H1 (cell line): ENCODE measurements at regions not wholly inside any gene's neighbourhood (a gene's known extent, or its start where the extent isn't known, plus 50 kb on each side); places are given as distances from the start of the nearest gene placed in this dataset.

Source experiments
- CTCF ChIA-PET: fragments of 300-600 bp; sonication (Branson Sonifier 250); formaldehyde crosslinking; loops from one replicate; lab custom pipeline; 2021; ENCODE audit not compliant: partially characterized antibody; lab: Charles Lee
- POLR2A ChIA-PET: fragments of 300-600 bp; sonication (Branson Sonifier 250); formaldehyde crosslinking; loops from one replicate; lab custom pipeline; 2021; ENCODE audit warnings: inconsistent platforms; ENCODE audit not compliant: partially characterized antibody; lab: Charles Lee
- DNase-seq, 2 experiments: peaks; one replicate each; pipeline versions ENCODE4 v3.0.0 to v3.0.0-alpha.2; 2010 to 2022; ENCODE audit warnings: low spot score in 2 of 2, low read depth in 1 of 2, mixed read lengths in 1 of 2
- FAIRE-seq: peaks from 2 replicates; lab custom pipeline; 2011; peaks lifted over from hg19 to GRCh38; lab: Jason Lieb, UNC
- H2AFZ ChIP-seq: 2 replicates; pipeline ENCODE4 v1.8.1; 2012; ENCODE audit warnings: low read length, inconsistent platforms
- H2AK5ac ChIP-seq: 2 replicates; pipeline ENCODE4 v1.6.1; 2013; ENCODE audit warnings: low read depth, low read length
- H2BK120ac ChIP-seq: replicated peaks from 2 replicates; pipeline ENCODE3; 2013; ENCODE audit warnings: low read depth, low read length, inconsistent platforms
- H2BK12ac ChIP-seq: 2 replicates; pipeline ENCODE4 v1.6.1; 2013; ENCODE audit warnings: low read depth, low read length
- H2BK15ac ChIP-seq: 2 replicates; pipeline ENCODE4 v1.6.1; 2013; ENCODE audit warnings: low read length
- H2BK20ac ChIP-seq: 2 replicates; pipeline ENCODE4 v1.6.1; 2013; ENCODE audit warnings: low read length
- H2BK5ac ChIP-seq: 2 replicates; pipeline ENCODE4 v1.6.1; 2013; ENCODE audit warnings: low read depth, low read length
- H3K14ac ChIP-seq: 2 replicates; pipeline ENCODE4 v1.6.1; 2013; ENCODE audit warnings: inconsistent platforms; ENCODE audit not compliant: insufficient read length
- H3K18ac ChIP-seq: 2 replicates; pipeline ENCODE4 v1.6.1; 2013; ENCODE audit warnings: low read length; ENCODE audit errors: extremely low read depth
- H3K23ac ChIP-seq: 2 replicates; pipeline ENCODE4 v1.6.1; 2013; ENCODE audit warnings: inconsistent platforms; ENCODE audit not compliant: insufficient read length
- H3K23me2 ChIP-seq: 2 replicates; pipeline ENCODE4 v1.6.1; 2013; ENCODE audit warnings: low read depth, low read length
- H3K27ac ChIP-seq: 2 replicates; pipeline ENCODE4 v1.6.1; 2011; ENCODE audit warnings: low read depth, low read length, inconsistent platforms
- H3K27me3 ChIP-seq, 4 experiments: replicated peaks in 1 of 4; 1 replicate in 1 of 4; 2 replicates in 3 of 4; pipeline versions ENCODE4 v1.6.1 to v1.8.1; 2011 to 2013; ENCODE audit warnings: low read length in 3 of 4, mild to moderate bottlenecking in 3 of 4, inconsistent platforms in 2 of 4, mixed read lengths in 2 of 4, moderate library complexity in 1 of 4; ENCODE audit not compliant: control insufficient read depth in 3 of 4, insufficient read depth in 3 of 4; ENCODE audit errors: extremely low read depth in 1 of 4
- H3K36me3 ChIP-seq, 4 experiments: 2 replicates each; pipeline versions ENCODE4 v1.6.1 to v1.8.1; 2011 to 2013; ENCODE audit warnings: mild to moderate bottlenecking in 4 of 4, low read length in 3 of 4, moderate library complexity in 2 of 4, control low read depth in 1 of 4, inconsistent platforms in 1 of 4; ENCODE audit not compliant: insufficient read depth in 4 of 4, control insufficient read depth in 2 of 4
- H3K4ac ChIP-seq: replicated peaks from 2 replicates; pipeline ENCODE3; 2013; ENCODE audit warnings: low read length, low read depth, mixed read lengths, inconsistent platforms; ENCODE audit not compliant: insufficient read length
- H3K4me1 ChIP-seq, 4 experiments: replicated peaks in 1 of 4; 1 replicate in 1 of 4; 2 replicates in 3 of 4; pipeline versions ENCODE4 v1.6.1 to v1.8.1; 2011 to 2013; ENCODE audit warnings: low read length in 3 of 4, inconsistent platforms in 2 of 4, mixed read lengths in 1 of 4; ENCODE audit not compliant: insufficient read depth in 4 of 4, control insufficient read depth in 3 of 4
- H3K4me2 ChIP-seq, 2 experiments: 2 replicates each; pipeline versions ENCODE4 v1.6.1 to v1.8.1; 2011 to 2013; ENCODE audit warnings: low read depth in 2 of 2, low read length in 2 of 2, control low read depth in 1 of 2, inconsistent platforms in 1 of 2, mild to moderate bottlenecking in 1 of 2; ENCODE audit not compliant: insufficient read depth in 1 of 2
- H3K4me3 ChIP-seq, 4 experiments: fragments of 200-600, 300-600 bp in 1 of 4; sonication (generic), shearing (Covaris generic), sonication (Bioruptor Twin) in 1 of 4; 2 replicates each; pipeline versions ENCODE4 v1.5.1 to v1.8.1; 2011 to 2016; ENCODE audit warnings: low read length in 4 of 4, low read depth in 3 of 4, control low read depth in 2 of 4, inconsistent platforms in 2 of 4, mild to moderate bottlenecking in 2 of 4, mixed read lengths in 1 of 4, moderate library complexity in 1 of 4; ENCODE audit not compliant: insufficient read depth in 2 of 4; ENCODE audit errors: extremely low read depth in 1 of 4
- H3K56ac ChIP-seq: replicated peaks from 2 replicates; pipeline ENCODE3; 2013; ENCODE audit warnings: low read depth, mild to moderate bottlenecking, mixed read lengths, low read length, inconsistent platforms; ENCODE audit not compliant: insufficient read length
- H3K79me1 ChIP-seq: 2 replicates; pipeline ENCODE4 v1.6.1; 2013; ENCODE audit warnings: low read depth, low read length, control low read depth
- H3K79me2 ChIP-seq, 2 experiments: 2 replicates each; pipeline versions ENCODE4 v1.6.1 to v1.8.1; 2012 to 2013; ENCODE audit warnings: low read length in 2 of 2, mild to moderate bottlenecking in 2 of 2, inconsistent platforms in 1 of 2; ENCODE audit not compliant: insufficient read depth in 2 of 2, control insufficient read depth in 1 of 2
- H3K9ac ChIP-seq, 4 experiments: replicated peaks in 1 of 4; 1 replicate in 1 of 4; 2 replicates in 3 of 4; pipeline versions ENCODE4 v1.6.1 to v1.8.1; 2011 to 2013; ENCODE audit warnings: low read depth in 3 of 4, low read length in 3 of 4, control low read depth in 2 of 4, mild to moderate bottlenecking in 2 of 4, moderate library complexity in 2 of 4, inconsistent platforms in 1 of 4; ENCODE audit errors: extremely low read depth in 1 of 4
- H3K9me3 ChIP-seq, 2 experiments: 2 replicates each; pipeline versions ENCODE4 v1.6.1 to v1.8.1; 2012 to 2013; ENCODE audit warnings: mild to moderate bottlenecking in 2 of 2, moderate library complexity in 2 of 2, control low read depth in 1 of 2, inconsistent platforms in 1 of 2, low read depth in 1 of 2, low read length in 1 of 2, mixed read lengths in 1 of 2; ENCODE audit not compliant: insufficient read depth in 2 of 2
- H4K20me1 ChIP-seq, 2 experiments: replicated peaks in 1 of 2; 2 replicates each; pipeline versions ENCODE3 to v1.8.1; 2011 to 2013; ENCODE audit warnings: inconsistent platforms in 2 of 2, low read length in 2 of 2, mild to moderate bottlenecking in 1 of 2; ENCODE audit not compliant: insufficient read depth in 2 of 2, control insufficient read depth in 1 of 2
- H4K5ac ChIP-seq: 2 replicates; pipeline ENCODE4 v1.6.1; 2013; ENCODE audit warnings: low read length, low read depth, mixed read lengths, inconsistent platforms; ENCODE audit not compliant: insufficient read length
- H4K8ac ChIP-seq: 2 replicates; pipeline ENCODE4 v1.8.0; 2013; ENCODE audit warnings: mild to moderate bottlenecking, moderate library complexity, low read length, inconsistent platforms; ENCODE audit not compliant: insufficient read depth; ENCODE audit errors: extremely low read depth
- H4K91ac ChIP-seq: replicated peaks from 2 replicates; pipeline ENCODE3; 2013; ENCODE audit warnings: low read length, mixed read lengths, inconsistent platforms; ENCODE audit not compliant: insufficient read length
- ATF2 ChIP-seq: IDR thresholded peaks from 2 replicates; pipeline ENCODE4 v1.6.1; 2012; ENCODE audit warnings: low read length, inconsistent platforms
- BRCA1 ChIP-seq: IDR thresholded peaks from 2 replicates; pipeline ENCODE4 v1.6.1; 2012; ENCODE audit warnings: low read depth, low read length, improper control_type of control experiment
- CBX5 ChIP-seq: fragments of 300-800, 300-1000 bp; sonication (generic); IDR thresholded peaks from 2 replicates; pipeline ENCODE4 v1.7.1; 2016; ENCODE audit warnings: antibody characterized with exemption, low read length, low read depth
- EGR1 ChIP-seq: IDR thresholded peaks from 2 replicates; pipeline ENCODE4 v1.6.1; 2011; ENCODE audit warnings: low read depth, low read length, borderline replicate concordance
- EP300 ChIP-seq, 2 experiments: IDR thresholded peaks; 1 replicate in 1 of 2; 2 replicates in 1 of 2; pipeline ENCODE4 v1.6.1; 2011 to 2012; ENCODE audit warnings: low read depth in 2 of 2, low read length in 2 of 2, mild to moderate bottlenecking in 2 of 2, borderline replicate concordance in 1 of 2, inconsistent platforms in 1 of 2, moderate library complexity in 1 of 2
- EZH2 ChIP-seq: fragments of 200-600 bp; sonication (generic); IDR thresholded peaks from 2 replicates; pipeline ENCODE4 v1.7.1; 2012; ENCODE audit warnings: low read depth, mild to moderate bottlenecking, moderate library complexity, low read length, inconsistent platforms; ENCODE audit not compliant: severe bottlenecking
- RXRA ChIP-seq: IDR thresholded peaks from 2 replicates; pipeline ENCODE4 v1.6.1; 2011; ENCODE audit warnings: low read depth, mild to moderate bottlenecking, low read length, moderate library complexity; ENCODE audit not compliant: insufficient read depth
- SAP30 ChIP-seq: fragments of 300-600 bp; sonication (generic); IDR thresholded peaks from 2 replicates; pipeline ENCODE4 v1.7.1; 2012; ENCODE audit warnings: low read length, moderate library complexity, mild to moderate bottlenecking, inconsistent platforms; ENCODE audit not compliant: insufficient read depth, insufficient replicate concordance
- SIN3A ChIP-seq, 2 experiments: IDR thresholded peaks in 1 of 2; conservative IDR thresholded peaks in 1 of 2; 2 replicates each; pipeline ENCODE4 v1.6.1; 2011 to 2012; ENCODE audit warnings: low read length in 2 of 2, improper control_type of control experiment in 1 of 2, low read depth in 1 of 2, mild to moderate bottlenecking in 1 of 2
- TCF12 ChIP-seq: IDR thresholded peaks from 2 replicates; pipeline ENCODE4 v1.6.1; 2011; ENCODE audit warnings: low read depth, mild to moderate bottlenecking, low read length
- WGBS, 2 experiments: shearing (Covaris generic) in 1 of 2; methylation state at CpG; one replicate each; pipeline versions ENCODE4 v1.1.6 to v1.1.7; 2013 to 2015; ENCODE audit warnings: low lambda C conversion rate in 2 of 2, mixed read lengths in 2 of 2, inconsistent platforms in 1 of 2, low coverage in 1 of 2, missing lambda C conversion rate in 1 of 2; ENCODE audit not compliant: insufficient replicate concordance in 2 of 2, insufficient coverage in 1 of 2, insufficient read length in 1 of 2; ENCODE audit errors: extremely low coverage in 1 of 2, missing lambda C conversion rate in 1 of 2; 5-methylcytosine and 5-hydroxymethylcytosine counted together
- TF ChIP-seq, protein P1 (sequence below): IDR thresholded peaks from 2 replicates; pipeline ENCODE4 v1.6.1; 2011; ENCODE audit warnings: low read length, improper control_type of control experiment

- no peak overlapping the region for H3K27ac ChIP-seq
- no peaks in the 10 kb centered on the region; a peak in 1 of 8 replicates for H3K36me3 ChIP-seq
- no peak overlapping the region for H3K23ac ChIP-seq
- no peak overlapping the region for H3K4me3 ChIP-seq
- no peak overlapping the region for H2BK15ac ChIP-seq
- no peak overlapping the region for H4K8ac ChIP-seq
- peaks cover 0 to 2% (median 0%) of the 10 kb centered on the region in 4 experiments; a peak in 1 of 7 replicates for H3K4me1 ChIP-seq
- H3K9ac ChIP-seq = no peak overlapping the region
- WGBS, 2 experiments = 100% methylated on average over 4 of the region's 4 CpGs; no CpG with 5 or more reads in 1 of the 2 experiments
- H3K79me2 ChIP-seq = no peaks in the 10 kb centered on the region
- no peak overlapping the region for H2BK5ac ChIP-seq
- H2BK120ac ChIP-seq = no peak overlapping the region
- no peaks in the 10 kb centered on the region for H4K20me1 ChIP-seq
- no peak overlapping the region for H3K56ac ChIP-seq
- no peak overlapping the region for H2AK5ac ChIP-seq
- no peak overlapping the region for H2BK12ac ChIP-seq
- H4K5ac ChIP-seq = no peak overlapping the region
- H4K91ac ChIP-seq = no peak overlapping the region
- no peak overlapping the region for H3K4ac ChIP-seq
- no peak overlapping the region for H3K18ac ChIP-seq
- H3K4me2 ChIP-seq = no peak overlapping the region
- no peak overlapping the region for H3K14ac ChIP-seq
- no peak for FAIRE-seq
- H3K79me1 ChIP-seq = no peaks in the 10 kb centered on the region
- no peaks in the 10 kb centered on the region for H3K23me2 ChIP-seq
- H3K27me3 ChIP-seq = peaks cover 0 to 1% (median 0%) of the 10 kb centered on the region in 4 experiments; a peak in 1 of 7 replicates
- ChIA-PET CTCF (no interaction called here), POLR2A (no interaction called here)
- no peak overlapping the region for H2AFZ ChIP-seq
- no peak for DNase-seq
- H2BK20ac ChIP-seq = no peak overlapping the region
- H3K9me3 ChIP-seq = no peaks in the 10 kb centered on the region
- TF ChIP-seq EP300 (IDR thresholded peaks at IDR 0.05; ENCODE audit: borderline replicate concordance in 1 of 2, low read depth in 2 of 2, low read length in 2 of 2) = no peak
- TF ChIP-seq ATF2 = no peak
- TF ChIP-seq EGR1 = no peak
- TF ChIP-seq TCF12 = no peak
- TF ChIP-seq SIN3A (conservative IDR thresholded peaks at IDR 0.05 in 1 of 2, IDR thresholded peaks at IDR 0.05 in 1 of 2; ENCODE audit: low read depth in 1 of 2, low read length in 2 of 2) = no peak
- no peak for TF ChIP-seq BRCA1
- TF ChIP-seq EZH2 = no peak
- TF ChIP-seq, protein P1, sequence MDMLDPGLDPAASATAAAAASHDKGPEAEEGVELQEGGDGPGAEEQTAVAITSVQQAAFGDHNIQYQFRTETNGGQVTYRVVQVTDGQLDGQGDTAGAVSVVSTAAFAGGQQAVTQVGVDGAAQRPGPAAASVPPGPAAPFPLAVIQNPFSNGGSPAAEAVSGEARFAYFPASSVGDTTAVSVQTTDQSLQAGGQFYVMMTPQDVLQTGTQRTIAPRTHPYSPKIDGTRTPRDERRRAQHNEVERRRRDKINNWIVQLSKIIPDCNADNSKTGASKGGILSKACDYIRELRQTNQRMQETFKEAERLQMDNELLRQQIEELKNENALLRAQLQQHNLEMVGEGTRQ = no peak
- no peak for TF ChIP-seq RXRA
- no peak for TF ChIP-seq CBX5
- no peak for TF ChIP-seq SAP30
Observed at GRCh38 chr3:8201886-8202285, 299.7 kb upstream of the LMCD1 start.
